Middle frontal gyrus (tissue), 1 donor: ENCODE measurements at regions not wholly inside any gene's neighbourhood (a gene's known extent, or its start where the extent isn't known, plus 50 kb on each side); places are given as distances from the start of the nearest gene placed in this dataset.

ENCODE experiments used
- DNase-seq: peaks from one replicate; pipeline ENCODE4 v3.0.0-alpha.2; 2015; ENCODE audit warnings: low spot score; ENCODE audit errors: extremely low spot score

DNA sequence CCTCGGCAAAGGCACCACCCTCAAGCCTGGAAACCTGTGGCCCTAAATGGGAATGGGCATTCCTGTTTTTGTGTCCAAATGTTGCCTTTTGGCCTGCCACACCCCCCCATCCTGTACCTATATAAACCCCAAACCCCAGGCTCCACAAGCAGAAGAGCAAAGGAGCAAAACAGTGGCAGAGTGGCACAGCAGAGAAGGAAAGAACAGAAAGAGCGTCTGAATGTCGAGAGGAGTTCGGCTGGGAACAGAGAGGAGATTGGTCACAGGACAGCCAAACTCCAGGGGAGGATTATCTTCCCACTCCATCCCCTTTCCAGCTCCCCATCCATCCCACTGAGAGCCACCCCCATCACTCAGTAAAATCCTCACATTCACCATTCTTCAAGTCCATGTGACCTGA lies 58.0 kb upstream of the PREP start:
- DNase-seq = no peak

DNA sequence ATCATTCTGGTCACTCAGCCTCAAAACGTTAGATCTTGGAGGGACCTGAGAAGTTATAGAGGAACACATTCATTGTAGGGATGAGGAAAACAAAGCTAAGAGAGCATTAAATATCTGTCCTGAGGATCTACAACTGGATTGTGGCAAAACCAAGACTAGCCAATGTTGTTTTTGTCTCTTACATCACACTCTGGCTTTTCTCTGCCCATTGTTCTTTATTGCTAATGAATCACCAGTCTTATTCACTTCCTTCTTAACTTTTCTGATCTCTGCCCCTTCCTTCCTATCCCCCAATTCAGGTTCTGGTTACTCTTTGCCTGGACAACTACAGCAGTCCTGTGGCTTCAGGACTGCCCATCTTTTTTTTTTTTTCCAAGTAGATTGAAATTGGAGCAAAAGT lies 57.0 kb upstream of the PREP start:
- no peak for DNase-seq

- no peak for DNase-seq
Observed at GRCh38 chr6:105459049-105459448, 56.2 kb upstream of the PREP start.

- DNase-seq = no peak
Observed at GRCh38 chr6:105458551-105458950, 55.7 kb upstream of the PREP start.

GRCh38 chr6:105458084-105458483 lies 55.2 kb upstream of the PREP start:
- DNase-seq = no peak

DNA sequence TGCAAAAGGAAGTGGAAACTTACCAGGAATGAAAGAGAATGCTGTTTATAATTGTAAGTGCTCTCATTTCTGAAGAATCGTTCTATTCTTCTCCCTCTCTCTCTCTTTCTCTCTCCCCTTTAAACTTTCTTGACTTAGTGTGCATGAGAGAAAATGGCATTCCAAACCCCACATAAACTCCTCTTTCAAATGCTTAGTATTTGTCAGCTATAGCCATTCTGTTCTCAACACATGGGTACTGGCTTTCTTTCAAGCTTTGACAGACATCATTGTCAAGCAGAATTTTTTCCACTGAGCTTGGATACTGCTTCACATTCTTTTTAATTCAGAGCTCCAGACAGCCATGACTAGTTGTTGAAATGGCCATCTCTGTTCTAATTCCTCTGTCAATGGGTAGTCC lies 51.1 kb upstream of the PREP start:
- DNase-seq = no peak

- DNase-seq = no peak
Observed at GRCh38 chr6:105452924-105453756, 50.3 kb upstream of the PREP start.
